AG04449 (cell line): ENCODE measurements at regions not wholly inside any gene's neighbourhood (a gene's known extent, or its start where the extent isn't known, plus 50 kb on each side); places are given as distances from the start of the nearest gene placed in this dataset.

Experiments
- CTCF ChIA-PET: fragments of 350-600 bp; formaldehyde crosslinking; extraction: SDS; loops from one replicate; lab custom pipeline; 2021; ENCODE audit warnings: antibody characterized with exemption; lab: Yijun Ruan, JAX
- POLR2A ChIA-PET: fragments of 400-600, 350-600 bp; formaldehyde crosslinking; extraction: SDS; loops from one replicate; lab custom pipeline; 2020; ENCODE audit warnings: antibody characterized with exemption, inconsistent platforms; lab: Yijun Ruan, JAX
- DNase-seq: peaks from one replicate; pipeline ENCODE4 v3.0.0-alpha.2; 2010; ENCODE audit warnings: low read depth, low spot score
- H3K4me3 ChIP-seq: 2 replicates; pipeline ENCODE4 v1.5.1; 2011; ENCODE audit warnings: low read depth, mild to moderate bottlenecking, control low read depth, low read length
- TF ChIP-seq, protein P1 (sequence below): IDR thresholded peaks from one replicate; pipeline ENCODE4 v1.5.1; 2011; ENCODE audit warnings: mild to moderate bottlenecking, moderate library complexity, low read length, control low read depth, inconsistent platforms; ENCODE audit not compliant: insufficient read depth; ENCODE audit errors: missing control alignments

DNA sequence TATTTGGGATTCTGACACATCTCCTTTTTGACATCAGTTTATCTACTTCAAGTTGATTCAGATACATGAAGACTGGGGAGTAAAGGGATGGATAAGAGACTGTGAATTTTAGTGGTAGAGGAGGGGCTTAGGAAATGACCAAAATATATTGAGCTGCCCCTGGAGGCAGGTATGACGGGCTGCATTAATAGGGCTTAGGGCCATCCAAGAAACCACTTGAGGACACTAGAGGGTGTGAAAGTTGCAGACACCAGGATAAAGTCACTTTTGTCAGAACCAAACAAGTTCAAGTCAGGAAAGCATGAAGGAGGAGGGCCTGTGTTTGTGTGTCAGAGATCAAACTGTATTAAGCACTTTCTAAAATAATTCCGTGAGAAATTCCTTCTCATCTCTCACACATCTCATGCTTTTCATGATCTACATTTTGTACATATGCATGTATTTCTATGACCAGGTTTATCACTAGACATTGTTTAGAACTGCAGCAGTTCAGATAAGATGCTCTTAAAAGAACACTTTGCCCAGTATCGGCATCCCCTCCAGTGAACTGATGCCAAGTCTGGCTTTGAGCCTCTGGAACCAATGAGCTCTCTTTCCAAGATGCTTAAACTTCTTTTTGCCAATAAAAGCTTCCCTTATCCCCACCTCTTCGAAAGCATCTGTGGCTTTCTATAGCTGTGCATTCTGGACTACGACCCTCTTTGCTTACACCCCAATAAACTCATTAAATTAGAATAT is 136.9 kb downstream of the SLC38A1 start:
- TF ChIP-seq, protein P1, sequence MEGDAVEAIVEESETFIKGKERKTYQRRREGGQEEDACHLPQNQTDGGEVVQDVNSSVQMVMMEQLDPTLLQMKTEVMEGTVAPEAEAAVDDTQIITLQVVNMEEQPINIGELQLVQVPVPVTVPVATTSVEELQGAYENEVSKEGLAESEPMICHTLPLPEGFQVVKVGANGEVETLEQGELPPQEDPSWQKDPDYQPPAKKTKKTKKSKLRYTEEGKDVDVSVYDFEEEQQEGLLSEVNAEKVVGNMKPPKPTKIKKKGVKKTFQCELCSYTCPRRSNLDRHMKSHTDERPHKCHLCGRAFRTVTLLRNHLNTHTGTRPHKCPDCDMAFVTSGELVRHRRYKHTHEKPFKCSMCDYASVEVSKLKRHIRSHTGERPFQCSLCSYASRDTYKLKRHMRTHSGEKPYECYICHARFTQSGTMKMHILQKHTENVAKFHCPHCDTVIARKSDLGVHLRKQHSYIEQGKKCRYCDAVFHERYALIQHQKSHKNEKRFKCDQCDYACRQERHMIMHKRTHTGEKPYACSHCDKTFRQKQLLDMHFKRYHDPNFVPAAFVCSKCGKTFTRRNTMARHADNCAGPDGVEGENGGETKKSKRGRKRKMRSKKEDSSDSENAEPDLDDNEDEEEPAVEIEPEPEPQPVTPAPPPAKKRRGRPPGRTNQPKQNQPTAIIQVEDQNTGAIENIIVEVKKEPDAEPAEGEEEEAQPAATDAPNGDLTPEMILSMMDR = peak; percentile 17
- ChIA-PET CTCF (no interaction called here), POLR2A (no interaction called here)
- no peak for DNase-seq
- H3K4me3 ChIP-seq = no peak overlapping the region

GRCh38 chr12:46127656-46128055 is 137.3 kb upstream of the SCAF11 start:
- DNase-seq = no peak
- ChIA-PET POLR2A (no interaction called here), CTCF (interaction anchor here (1.0 to 1.4 kb wide), 4 partner anchors 12 to 897 kb away, joined by 3 to 4 read pairs (median 4); no protein-coding TSS in a partner anchor)
- H3K4me3 ChIP-seq = no peak overlapping the region
- TF ChIP-seq, protein P1 = no peak

DNA sequence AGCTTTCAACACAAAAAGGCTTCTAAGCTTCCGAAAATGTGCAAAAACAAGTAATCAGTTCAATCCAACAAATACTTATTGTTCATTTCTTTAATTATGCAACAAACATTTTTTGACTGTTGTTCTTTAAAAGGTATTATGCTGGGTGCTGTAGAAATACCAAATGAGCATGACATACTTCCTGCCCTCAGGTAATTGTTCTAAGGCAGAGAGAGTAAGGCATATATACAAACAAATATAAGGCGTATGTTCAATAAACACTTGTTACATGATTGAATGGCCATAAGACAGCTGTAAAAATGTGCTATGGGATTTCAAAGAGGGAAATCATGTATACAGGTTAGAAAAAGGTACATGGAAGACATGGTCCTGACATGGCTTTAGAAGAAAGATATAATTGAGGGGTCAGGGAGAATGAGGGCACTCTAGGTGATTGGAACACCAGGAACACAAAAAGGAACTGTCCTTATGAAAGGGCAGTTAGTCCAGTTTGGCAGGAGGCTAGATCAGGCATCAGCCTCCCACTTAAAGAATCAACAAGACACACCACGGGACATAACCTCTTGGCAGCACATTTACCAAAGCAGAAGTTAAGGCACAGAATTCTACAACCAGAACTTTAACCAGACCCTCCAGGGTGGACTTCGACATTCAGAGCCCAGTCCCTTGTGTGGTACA is 135.8 kb upstream of the SCAF11 start:
- no peak overlapping the region for H3K4me3 ChIP-seq
- ChIA-PET POLR2A (interaction anchor here (0.6 to 1.4 kb wide), 2 partner anchors 143 to 230 kb away, joined by 4 to 11 read pairs; partner anchors contain the start of gene SLC38A1), CTCF (interaction anchor here (0.7 to 4.0 kb wide), 29 partner anchors 9 to 894 kb away, joined by 3 to 29 read pairs (median 7); no protein-coding TSS in a partner anchor)
- no peak for DNase-seq
- TF ChIP-seq, protein P1 = no peak

GRCh38 chr12:46124848-46125619 is 134.7 kb upstream of the SCAF11 start:
- POLR2A ChIA-PET = interaction anchor here (0.6 to 1.4 kb wide), 3 partner anchors 144 to 762 kb away, joined by 3 to 11 read pairs (median 4); partner anchors contain the start of gene SLC38A1
- peak; percentile 53 for DNase-seq
- H3K4me3 ChIP-seq = no peak overlapping the region
- CTCF ChIA-PET = interaction anchor here (0.6 to 4.0 kb wide), 60 partner anchors 10 to 1086 kb away, joined by 3 to 29 read pairs (median 4); no protein-coding TSS in a partner anchor
- TF ChIP-seq, protein P1 = peak; percentile 63

GRCh38 chr12:46124132-46124847 is 133.9 kb upstream of the SCAF11 start:
- H3K4me3 ChIP-seq = no peak overlapping the region
- no peak for DNase-seq
- TF ChIP-seq, protein P1 = no peak
- ChIA-PET CTCF (interaction anchor here (0.6 to 4.0 kb wide), 52 partner anchors 9 to 901 kb away, joined by 3 to 29 read pairs (median 5); no protein-coding TSS in a partner anchor), POLR2A (interaction anchor here (1.2 to 1.4 kb wide), 2 partner anchors 232 to 762 kb away, joined by 3 to 11 read pairs; no protein-coding TSS in a partner anchor)
